HepG2 (cell line): ENCODE measurements at regions not wholly inside any gene's neighbourhood (a gene's known extent, or its start where the extent isn't known, plus 50 kb on each side); places are given as distances from the start of the nearest gene placed in this dataset.

ENCODE experiments used
- ATAC-seq: fragments of 200-7000 bp; cut with Tn5 transposase; 3 replicates; pipeline ENCODE4 v1.9.1; 2020; ENCODE audit warnings: mild to moderate bottlenecking, moderate library complexity
- BruUV-seq: library from RNA; stranded (reverse); fragments of 400-500 nt; replicated peaks from 2 replicates; lab custom pipeline; 2021; lab: Mats Ljungman, UMichigan
- CTCF ChIA-PET: fragments of 300-600 bp; formaldehyde crosslinking; extraction: SDS; loops from one replicate; lab custom pipeline; 2021; ENCODE audit warnings: low total read pairs, inconsistent platforms, low intra/inter-chr PET ratio; lab: Yijun Ruan, JAX
- POLR2A ChIA-PET: fragments of 350-600 bp; sonication (Branson Sonifier 250); formaldehyde crosslinking; loops from one replicate; lab custom pipeline; 2020; ENCODE audit warnings: antibody characterized with exemption, inconsistent platforms; lab: Yijun Ruan, JAX
- DNase-seq: peaks from one replicate; pipeline ENCODE4 v3.0.0-alpha.2; 2015; ENCODE audit warnings: low spot score
- FAIRE-seq: peaks from 3 replicates; lab custom pipeline; 2011; peaks lifted over from hg19 to GRCh38; lab: Jason Lieb, UNC
- H2AFZ ChIP-seq: one replicate; pipeline ENCODE4 v1.6.1; 2011; ENCODE audit warnings: low read length, inconsistent platforms
- H3K27ac ChIP-seq: fragments of 300-600 bp; 3 replicates; pipeline ENCODE4 v1.8.0; 2011; ENCODE audit warnings: mixed run types, mild to moderate bottlenecking, mixed read lengths, low read length, inconsistent platforms; ENCODE audit not compliant: insufficient read depth; ENCODE audit errors: extremely low read length
- H3K27me3 ChIP-seq, 2 experiments: fragments of 200-600 bp in 1 of 2; 2 replicates in 1 of 2; 3 replicates in 1 of 2; pipeline versions ENCODE4 v1.6.0 to v1.8.0; 2011; ENCODE audit warnings: low read length in 2 of 2, mild to moderate bottlenecking in 2 of 2, moderate library complexity in 2 of 2, inconsistent platforms in 1 of 2; ENCODE audit not compliant: insufficient read depth in 2 of 2, control insufficient read depth in 1 of 2
- H3K36me3 ChIP-seq, 2 experiments: fragments of 200-600 bp in 1 of 2; replicated peaks in 1 of 2; 2 replicates in 1 of 2; 3 replicates in 1 of 2; pipeline versions ENCODE4 v1.5.1 to v1.8.0; 2011; ENCODE audit warnings: low read length in 2 of 2, inconsistent platforms in 1 of 2; ENCODE audit not compliant: insufficient read depth in 2 of 2, control insufficient read depth in 1 of 2
- H3K4me1 ChIP-seq: 2 replicates; pipeline ENCODE4 v1.5.1; 2012; ENCODE audit warnings: low read length, inconsistent platforms; ENCODE audit not compliant: insufficient read depth
- H3K4me2 ChIP-seq: 2 replicates; pipeline ENCODE4 v1.6.0; 2011; ENCODE audit warnings: low read depth, low read length, inconsistent platforms
- H3K4me3 ChIP-seq, 3 experiments: fragments of 200-600 bp in 1 of 3; sonication (generic), shearing (Covaris generic) in 1 of 3; replicated peaks in 1 of 3; 2 replicates each; pipeline ENCODE4 v1.5.1; 2011 to 2016; ENCODE audit warnings: low read length in 3 of 3, inconsistent platforms in 2 of 3, low read depth in 2 of 3, mild to moderate bottlenecking in 2 of 3, control low read depth in 1 of 3, mixed read lengths in 1 of 3; ENCODE audit not compliant: insufficient read depth in 1 of 3
- H3K79me2 ChIP-seq: one replicate; pipeline ENCODE4 v1.6.1; 2011; ENCODE audit warnings: low read length, inconsistent platforms; ENCODE audit not compliant: insufficient read depth
- H3K9ac ChIP-seq: 2 replicates; pipeline ENCODE4 v1.6.0; 2011; ENCODE audit warnings: mild to moderate bottlenecking, low read depth, low read length, inconsistent platforms; ENCODE audit not compliant: insufficient read depth
- H3K9me3 ChIP-seq: 2 replicates; pipeline ENCODE4 v1.5.1; 2012; ENCODE audit warnings: mild to moderate bottlenecking, low read length
- H4K20me1 ChIP-seq: 2 replicates; pipeline ENCODE4 v1.6.0; 2011; ENCODE audit warnings: inconsistent platforms, mild to moderate bottlenecking, low read length, moderate library complexity; ENCODE audit not compliant: insufficient read depth
- STAG1 ChIP-seq: sonication (generic); formaldehyde crosslinking; IDR thresholded peaks from 2 replicates; pipeline ENCODE4 v1.4.0; 2020; ENCODE audit warnings: missing genetic modification reagents
- ZKSCAN5 ChIP-seq: sonication (generic); formaldehyde crosslinking; IDR thresholded peaks from 2 replicates; pipeline ENCODE4 v1.5.1; 2020; ENCODE audit warnings: mild to moderate bottlenecking, missing genetic modification reagents
- ZNF33A ChIP-seq: sonication (generic); formaldehyde crosslinking; IDR thresholded peaks from 2 replicates; pipeline ENCODE4 v1.5.1; 2020; ENCODE audit warnings: missing genetic modification reagents, mild to moderate bottlenecking, moderate library complexity, borderline replicate concordance
- ZNF34 ChIP-seq: sonication (generic); formaldehyde crosslinking; IDR thresholded peaks from 2 replicates; pipeline ENCODE4 v1.4.0; 2020; ENCODE audit warnings: mild to moderate bottlenecking, missing genetic modification reagents, borderline replicate concordance
- ZNF350 ChIP-seq: sonication (generic); formaldehyde crosslinking; IDR thresholded peaks from 2 replicates; pipeline ENCODE4 v1.4.0; 2020; ENCODE audit warnings: mild to moderate bottlenecking, low read depth, missing genetic modification reagents, borderline replicate concordance
- WGBS: methylation state at CpG from one replicate; pipeline ENCODE4 v1.1.6; 2017; ENCODE audit warnings: low lambda C conversion rate; 5-methylcytosine and 5-hydroxymethylcytosine counted together
- in situ Hi-C: cut with HindIII; loops from 2 replicates; pipeline ENCODE4 v1.10.0; 2017; ENCODE audit warnings: low pct_unique_long_range_greater_than_20kb; ENCODE audit not compliant: extremely low pct_ligation_motif_present
- intact Hi-C: fragments of 100-400 bp; cut with micrococcal nuclease; formaldehyde crosslinking; loops from one replicate; pipeline ENCODE4 v1.10.0; 2022; ENCODE audit not compliant: unreplicated experiment
- TF ChIP-seq, protein P1 (sequence below): IDR thresholded peaks from 2 replicates; pipeline ENCODE4 v1.4.0; 2020; ENCODE audit warnings: mild to moderate bottlenecking, missing genetic modification reagents
- TF ChIP-seq, protein P2 (sequence below): sonication (generic); formaldehyde crosslinking; IDR thresholded peaks from 2 replicates; pipeline ENCODE4 v1.4.0; 2020; ENCODE audit warnings: mild to moderate bottlenecking, missing genetic modification reagents
- TF ChIP-seq, protein P3 (sequence below): sonication (generic); formaldehyde crosslinking; IDR thresholded peaks from 2 replicates; pipeline ENCODE4 v1.9.0; 2021; ENCODE audit warnings: mild to moderate bottlenecking, missing genetic modification reagents

DNA sequence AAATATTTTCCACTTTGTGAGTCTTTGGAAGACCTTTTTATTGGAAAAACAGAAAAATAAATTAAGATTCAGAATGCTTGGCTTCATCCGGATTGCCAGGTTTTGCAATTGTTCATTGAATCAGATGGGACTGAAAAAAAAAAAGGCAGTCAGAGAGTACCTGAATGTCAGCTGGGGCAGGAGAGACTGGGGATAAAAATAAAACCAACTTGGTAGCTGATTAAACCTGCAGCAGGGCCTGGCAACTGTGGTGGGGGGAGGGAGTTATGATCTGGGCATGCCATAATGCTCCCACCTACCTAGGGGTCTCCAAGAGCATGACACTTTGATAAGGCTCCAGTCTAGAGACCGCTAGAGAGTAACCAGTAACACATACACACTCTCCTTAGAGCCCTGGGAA lies 454.4 kb downstream of the DTWD2 start:
- TF ChIP-seq ZKSCAN5 (CRISPR knock-in tag) (no peak), ZNF34 (CRISPR knock-in tag) (no peak), STAG1 (CRISPR knock-in tag) (no peak), ZNF350 (CRISPR knock-in tag) (no peak), ZNF33A (no peak)
- TF ChIP-seq, protein P1, sequence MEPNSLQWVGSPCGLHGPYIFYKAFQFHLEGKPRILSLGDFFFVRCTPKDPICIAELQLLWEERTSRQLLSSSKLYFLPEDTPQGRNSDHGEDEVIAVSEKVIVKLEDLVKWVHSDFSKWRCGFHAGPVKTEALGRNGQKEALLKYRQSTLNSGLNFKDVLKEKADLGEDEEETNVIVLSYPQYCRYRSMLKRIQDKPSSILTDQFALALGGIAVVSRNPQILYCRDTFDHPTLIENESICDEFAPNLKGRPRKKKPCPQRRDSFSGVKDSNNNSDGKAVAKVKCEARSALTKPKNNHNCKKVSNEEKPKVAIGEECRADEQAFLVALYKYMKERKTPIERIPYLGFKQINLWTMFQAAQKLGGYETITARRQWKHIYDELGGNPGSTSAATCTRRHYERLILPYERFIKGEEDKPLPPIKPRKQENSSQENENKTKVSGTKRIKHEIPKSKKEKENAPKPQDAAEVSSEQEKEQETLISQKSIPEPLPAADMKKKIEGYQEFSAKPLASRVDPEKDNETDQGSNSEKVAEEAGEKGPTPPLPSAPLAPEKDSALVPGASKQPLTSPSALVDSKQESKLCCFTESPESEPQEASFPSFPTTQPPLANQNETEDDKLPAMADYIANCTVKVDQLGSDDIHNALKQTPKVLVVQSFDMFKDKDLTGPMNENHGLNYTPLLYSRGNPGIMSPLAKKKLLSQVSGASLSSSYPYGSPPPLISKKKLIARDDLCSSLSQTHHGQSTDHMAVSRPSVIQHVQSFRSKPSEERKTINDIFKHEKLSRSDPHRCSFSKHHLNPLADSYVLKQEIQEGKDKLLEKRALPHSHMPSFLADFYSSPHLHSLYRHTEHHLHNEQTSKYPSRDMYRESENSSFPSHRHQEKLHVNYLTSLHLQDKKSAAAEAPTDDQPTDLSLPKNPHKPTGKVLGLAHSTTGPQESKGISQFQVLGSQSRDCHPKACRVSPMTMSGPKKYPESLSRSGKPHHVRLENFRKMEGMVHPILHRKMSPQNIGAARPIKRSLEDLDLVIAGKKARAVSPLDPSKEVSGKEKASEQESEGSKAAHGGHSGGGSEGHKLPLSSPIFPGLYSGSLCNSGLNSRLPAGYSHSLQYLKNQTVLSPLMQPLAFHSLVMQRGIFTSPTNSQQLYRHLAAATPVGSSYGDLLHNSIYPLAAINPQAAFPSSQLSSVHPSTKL (CRISPR knock-in tag) = no peak
- TF ChIP-seq, protein P2, sequence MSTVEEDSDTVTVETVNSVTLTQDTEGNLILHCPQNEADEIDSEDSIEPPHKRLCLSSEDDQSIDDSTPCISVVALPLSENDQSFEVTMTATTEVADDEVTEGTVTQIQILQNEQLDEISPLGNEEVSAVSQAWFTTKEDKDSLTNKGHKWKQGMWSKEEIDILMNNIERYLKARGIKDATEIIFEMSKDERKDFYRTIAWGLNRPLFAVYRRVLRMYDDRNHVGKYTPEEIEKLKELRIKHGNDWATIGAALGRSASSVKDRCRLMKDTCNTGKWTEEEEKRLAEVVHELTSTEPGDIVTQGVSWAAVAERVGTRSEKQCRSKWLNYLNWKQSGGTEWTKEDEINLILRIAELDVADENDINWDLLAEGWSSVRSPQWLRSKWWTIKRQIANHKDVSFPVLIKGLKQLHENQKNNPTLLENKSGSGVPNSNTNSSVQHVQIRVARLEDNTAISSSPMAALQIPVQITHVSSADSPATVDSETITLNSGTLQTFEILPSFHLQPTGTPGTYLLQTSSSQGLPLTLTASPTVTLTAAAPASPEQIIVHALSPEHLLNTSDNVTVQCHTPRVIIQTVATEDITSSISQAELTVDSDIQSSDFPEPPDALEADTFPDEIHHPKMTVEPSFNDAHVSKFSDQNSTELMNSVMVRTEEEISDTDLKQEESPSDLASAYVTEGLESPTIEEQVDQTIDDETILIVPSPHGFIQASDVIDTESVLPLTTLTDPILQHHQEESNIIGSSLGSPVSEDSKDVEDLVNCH (CRISPR knock-in tag) = no peak
- TF ChIP-seq, protein P3, sequence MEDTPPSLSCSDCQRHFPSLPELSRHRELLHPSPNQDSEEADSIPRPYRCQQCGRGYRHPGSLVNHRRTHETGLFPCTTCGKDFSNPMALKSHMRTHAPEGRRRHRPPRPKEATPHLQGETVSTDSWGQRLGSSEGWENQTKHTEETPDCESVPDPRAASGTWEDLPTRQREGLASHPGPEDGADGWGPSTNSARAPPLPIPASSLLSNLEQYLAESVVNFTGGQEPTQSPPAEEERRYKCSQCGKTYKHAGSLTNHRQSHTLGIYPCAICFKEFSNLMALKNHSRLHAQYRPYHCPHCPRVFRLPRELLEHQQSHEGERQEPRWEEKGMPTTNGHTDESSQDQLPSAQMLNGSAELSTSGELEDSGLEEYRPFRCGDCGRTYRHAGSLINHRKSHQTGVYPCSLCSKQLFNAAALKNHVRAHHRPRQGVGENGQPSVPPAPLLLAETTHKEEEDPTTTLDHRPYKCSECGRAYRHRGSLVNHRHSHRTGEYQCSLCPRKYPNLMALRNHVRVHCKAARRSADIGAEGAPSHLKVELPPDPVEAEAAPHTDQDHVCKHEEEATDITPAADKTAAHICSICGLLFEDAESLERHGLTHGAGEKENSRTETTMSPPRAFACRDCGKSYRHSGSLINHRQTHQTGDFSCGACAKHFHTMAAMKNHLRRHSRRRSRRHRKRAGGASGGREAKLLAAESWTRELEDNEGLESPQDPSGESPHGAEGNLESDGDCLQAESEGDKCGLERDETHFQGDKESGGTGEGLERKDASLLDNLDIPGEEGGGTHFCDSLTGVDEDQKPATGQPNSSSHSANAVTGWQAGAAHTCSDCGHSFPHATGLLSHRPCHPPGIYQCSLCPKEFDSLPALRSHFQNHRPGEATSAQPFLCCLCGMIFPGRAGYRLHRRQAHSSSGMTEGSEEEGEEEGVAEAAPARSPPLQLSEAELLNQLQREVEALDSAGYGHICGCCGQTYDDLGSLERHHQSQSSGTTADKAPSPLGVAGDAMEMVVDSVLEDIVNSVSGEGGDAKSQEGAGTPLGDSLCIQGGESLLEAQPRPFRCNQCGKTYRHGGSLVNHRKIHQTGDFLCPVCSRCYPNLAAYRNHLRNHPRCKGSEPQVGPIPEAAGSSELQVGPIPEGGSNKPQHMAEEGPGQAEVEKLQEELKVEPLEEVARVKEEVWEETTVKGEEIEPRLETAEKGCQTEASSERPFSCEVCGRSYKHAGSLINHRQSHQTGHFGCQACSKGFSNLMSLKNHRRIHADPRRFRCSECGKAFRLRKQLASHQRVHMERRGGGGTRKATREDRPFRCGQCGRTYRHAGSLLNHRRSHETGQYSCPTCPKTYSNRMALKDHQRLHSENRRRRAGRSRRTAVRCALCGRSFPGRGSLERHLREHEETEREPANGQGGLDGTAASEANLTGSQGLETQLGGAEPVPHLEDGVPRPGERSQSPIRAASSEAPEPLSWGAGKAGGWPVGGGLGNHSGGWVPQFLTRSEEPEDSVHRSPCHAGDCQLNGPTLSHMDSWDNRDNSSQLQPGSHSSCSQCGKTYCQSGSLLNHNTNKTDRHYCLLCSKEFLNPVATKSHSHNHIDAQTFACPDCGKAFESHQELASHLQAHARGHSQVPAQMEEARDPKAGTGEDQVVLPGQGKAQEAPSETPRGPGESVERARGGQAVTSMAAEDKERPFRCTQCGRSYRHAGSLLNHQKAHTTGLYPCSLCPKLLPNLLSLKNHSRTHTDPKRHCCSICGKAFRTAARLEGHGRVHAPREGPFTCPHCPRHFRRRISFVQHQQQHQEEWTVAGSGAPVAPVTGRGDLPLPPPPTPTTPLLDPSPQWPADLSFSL (CRISPR knock-in tag) = no peak
- intact Hi-C loops = no loop called here

More for the DNA sequence above, 454.4 kb downstream of the DTWD2 start:
- Histone ChIP-seq H3K9me3 (no peaks in the 10 kb centered on the region), H3K27me3 (no peaks in the 10 kb centered on the region), H3K4me2 (no peak overlapping the region), H3K36me3 (no peaks in the 10 kb centered on the region), H3K4me1 (no peaks in the 10 kb centered on the region), H4K20me1 (no peaks in the 10 kb centered on the region), H3K4me3 (no peak overlapping the region), H3K79me2 (no peaks in the 10 kb centered on the region), H3K27ac (no peak overlapping the region), H3K9ac (no peak overlapping the region), H2AFZ (no peak overlapping the region)
- no peak for DNase-seq
- in situ Hi-C loops = no loop called here
- no TSS peak for BruUV-seq
- no peak for FAIRE-seq
- 7% methylated on average over 1 of the region's 2 CpGs for WGBS
- ChIA-PET POLR2A (no interaction called here), CTCF (no interaction called here)
- ATAC-seq = no peak
